GM18909 (cell line): ENCODE measurements at regions not wholly inside any gene's neighbourhood (a gene's known extent, or its start where the extent isn't known, plus 50 kb on each side); places are given as distances from the start of the nearest gene placed in this dataset.

Experiments
- ATAC-seq: cut with Tn5 transposase; IDR thresholded peaks from one replicate; pipeline ENCODE4 v1.9.1; 2021; ENCODE audit warnings: mild to moderate bottlenecking; ENCODE audit not compliant: unreplicated experiment, poor library complexity

GRCh38 chr11:112457532-112457931, 196.9 kb upstream of the PLET1 start:
- no peak for ATAC-seq

- no peak for ATAC-seq
Observed at GRCh38 chr11:112459001-112459400, 198.3 kb upstream of the PLET1 start.

- ATAC-seq = no peak
Observed at GRCh38 chr11:112460141-112460540, 199.5 kb upstream of the PLET1 start.

DNA sequence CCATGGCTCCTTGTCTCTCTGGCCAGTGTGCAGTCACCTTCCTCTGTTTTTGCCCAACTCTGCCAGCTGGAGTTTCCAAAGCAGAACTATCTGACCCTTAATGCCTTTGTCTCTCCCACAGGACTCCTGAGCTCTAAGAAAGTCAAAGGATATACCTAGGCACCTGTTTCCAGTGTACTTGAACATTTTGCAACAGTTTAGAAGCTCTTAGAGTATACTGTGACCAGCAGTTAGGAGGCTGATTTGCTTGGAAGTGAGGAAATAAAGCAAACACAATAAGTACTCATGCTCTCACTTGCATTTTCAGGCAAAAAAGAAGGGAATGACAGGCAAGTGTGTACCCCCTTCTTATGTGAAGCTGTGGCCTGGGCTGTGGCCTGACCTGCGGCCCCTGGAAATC, 204.3 kb upstream of the PLET1 start:
- no peak for ATAC-seq

DNA sequence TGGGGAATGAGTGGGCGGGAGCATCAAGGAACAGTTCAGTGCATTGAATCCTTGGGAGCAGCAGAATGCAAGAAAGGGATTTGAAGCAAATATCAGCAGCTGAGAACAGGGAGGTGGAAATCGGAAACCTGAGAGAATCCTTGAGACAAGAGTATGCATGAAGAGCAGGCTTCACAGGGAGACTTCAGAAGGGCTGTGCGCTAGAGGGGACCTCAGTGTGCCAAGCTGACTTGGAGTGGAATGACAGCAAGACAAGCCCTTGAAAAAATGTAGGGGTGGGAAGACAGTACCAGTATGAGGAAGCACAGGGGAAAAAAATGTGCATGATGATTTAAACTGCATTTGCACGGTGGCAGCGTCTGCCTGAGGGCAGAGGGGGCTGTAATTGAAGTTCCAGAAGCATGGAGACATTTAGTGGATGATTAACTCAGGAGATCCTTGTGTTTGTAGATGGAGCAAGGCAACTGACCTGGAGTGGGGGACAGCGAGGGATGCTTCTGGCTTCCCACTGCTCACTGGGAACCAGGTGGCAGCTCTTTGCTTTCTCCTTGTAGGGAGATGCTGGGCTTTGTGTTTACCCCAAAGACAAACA, 204.9 kb upstream of the PLET1 start:
- ATAC-seq = no peak

DNA sequence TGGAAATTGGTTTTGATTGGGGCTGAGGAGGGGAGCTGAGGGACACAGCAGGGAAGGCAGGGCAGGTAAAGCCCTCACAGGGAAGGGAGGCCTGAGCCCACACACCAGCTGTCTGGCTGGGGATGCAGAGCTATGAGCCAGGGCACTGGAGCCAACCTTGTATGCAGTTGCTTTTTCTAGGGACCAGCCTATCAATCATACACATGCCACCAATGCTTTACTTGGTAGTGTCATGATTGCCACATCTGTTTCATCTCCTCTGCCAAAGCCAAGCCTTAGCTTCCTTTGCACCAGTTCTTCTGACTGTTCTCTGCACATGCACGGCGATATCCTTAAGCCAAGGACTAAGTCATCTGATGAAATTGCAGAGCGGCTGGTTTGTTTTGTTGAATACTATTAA, 207.1 kb upstream of the PLET1 start:
- ATAC-seq = no peak

DNA sequence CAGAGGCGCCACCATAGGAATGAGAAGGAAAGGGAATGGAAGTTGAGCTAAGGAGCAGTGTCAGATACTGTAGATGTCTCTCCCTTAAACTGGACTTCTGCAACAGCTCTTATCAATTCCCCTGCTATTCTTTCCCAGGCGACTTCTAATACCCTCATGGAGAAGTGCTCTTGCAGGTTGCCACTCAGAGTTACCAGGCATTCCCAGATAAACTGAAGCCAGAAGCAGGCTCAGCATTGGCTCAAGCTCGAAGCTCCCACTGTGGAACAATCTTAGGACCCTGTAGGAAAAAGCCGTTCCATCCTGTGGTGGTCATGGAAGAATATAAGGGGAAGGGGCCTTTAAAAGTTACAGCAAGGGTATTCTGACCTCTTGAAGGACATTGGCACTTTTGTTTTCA, 208.7 kb upstream of the PLET1 start:
- ATAC-seq = no peak

GRCh38 chr11:112470355-112470754, 209.7 kb upstream of the PLET1 start:
- ATAC-seq = no peak

DNA sequence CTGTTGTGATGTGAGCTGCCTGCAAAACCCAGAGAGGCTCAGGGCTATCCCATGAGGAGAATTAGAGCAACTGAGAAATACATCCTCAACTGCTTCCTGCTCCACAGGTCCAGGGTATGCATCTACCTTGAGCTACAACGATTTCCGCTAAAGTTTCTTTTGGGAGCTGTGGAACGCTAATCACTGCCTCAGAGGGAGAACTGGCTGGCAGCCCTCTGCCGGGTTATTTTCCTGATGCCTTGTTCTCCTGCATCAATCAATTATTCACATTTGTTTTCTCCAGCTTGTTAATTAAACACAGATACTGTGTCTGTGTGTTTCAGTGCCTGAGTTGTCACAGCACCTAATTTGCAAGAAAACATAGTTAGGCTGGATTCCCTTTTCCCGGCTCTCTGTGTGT, 211.1 kb upstream of the PLET1 start:
- no peak for ATAC-seq

- ATAC-seq = no peak
Observed at GRCh38 chr11:112477152-112477551, 216.5 kb upstream of the PLET1 start.

DNA sequence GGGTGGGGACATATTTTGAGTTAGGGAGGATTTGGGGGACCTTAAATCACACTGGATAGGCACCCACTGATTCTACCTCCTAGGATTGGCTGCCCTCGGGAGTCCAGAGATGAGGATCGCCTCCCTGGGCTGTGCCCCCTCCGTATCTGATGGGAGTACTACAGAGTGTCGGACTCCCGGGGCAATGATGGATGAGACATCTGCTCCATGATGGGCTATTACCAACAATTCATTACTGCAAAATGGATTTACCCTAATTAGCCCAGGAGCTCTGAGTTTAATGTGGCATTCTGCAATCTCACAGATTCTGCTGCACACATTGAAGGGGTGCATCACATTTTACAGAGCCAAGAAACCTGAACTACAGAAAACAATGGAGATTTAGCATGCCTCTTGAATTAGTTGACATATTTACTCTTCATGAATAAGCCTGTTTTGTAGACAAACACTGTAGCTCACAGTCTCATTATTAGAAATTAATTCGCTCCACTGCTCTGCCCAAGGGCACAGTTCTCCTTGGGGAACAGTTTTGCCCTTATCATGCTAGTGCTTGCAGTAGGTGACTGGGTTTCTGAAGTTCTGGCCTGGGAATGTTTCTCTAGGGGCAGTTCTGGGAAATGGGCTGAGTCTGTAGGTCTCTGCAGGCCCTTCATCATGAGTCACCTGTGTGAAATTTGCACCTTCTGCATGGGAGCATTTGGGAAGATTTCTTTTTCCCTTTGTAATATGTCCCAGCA, 217.1 kb upstream of the PLET1 start:
- ATAC-seq = no peak

DNA sequence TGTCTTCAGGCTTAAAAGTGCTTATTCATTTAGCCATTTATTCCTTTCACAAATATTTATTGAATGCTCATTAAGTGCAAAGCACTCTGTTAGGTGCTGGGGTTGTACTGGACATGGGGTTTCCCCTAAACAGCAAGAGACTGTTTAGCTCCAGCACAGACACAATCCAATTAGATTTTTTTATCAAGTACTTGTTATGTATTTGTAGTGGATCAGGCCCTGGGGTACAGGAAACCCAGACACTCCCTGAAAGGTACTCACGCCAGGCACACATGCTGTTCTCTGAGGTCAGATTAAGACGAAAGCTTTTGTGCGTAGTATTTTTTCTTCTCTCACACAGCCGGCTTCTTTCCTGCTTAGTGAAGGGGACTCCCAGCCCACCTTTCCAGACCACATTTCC, 218.1 kb upstream of the PLET1 start:
- ATAC-seq = no peak

DNA sequence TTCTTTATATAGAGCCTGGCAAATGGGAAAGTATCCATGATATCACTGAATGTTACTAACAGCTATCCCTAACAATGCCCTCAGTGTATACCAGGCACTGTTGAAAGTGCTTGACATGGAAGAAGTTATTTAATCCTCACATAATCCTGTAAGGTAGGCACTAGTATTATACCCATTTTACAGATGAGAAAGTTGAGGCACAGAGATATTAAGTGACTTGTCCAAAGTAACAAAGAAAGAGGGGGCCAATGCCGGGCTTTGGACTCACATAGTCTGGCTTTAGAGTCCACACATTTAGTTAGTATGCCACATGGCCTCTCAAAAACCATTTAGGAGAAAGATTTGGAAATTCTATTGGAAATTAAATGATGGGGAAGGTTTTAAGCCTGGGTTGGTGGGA, 220.8 kb upstream of the PLET1 start:
- ATAC-seq = no peak

DNA sequence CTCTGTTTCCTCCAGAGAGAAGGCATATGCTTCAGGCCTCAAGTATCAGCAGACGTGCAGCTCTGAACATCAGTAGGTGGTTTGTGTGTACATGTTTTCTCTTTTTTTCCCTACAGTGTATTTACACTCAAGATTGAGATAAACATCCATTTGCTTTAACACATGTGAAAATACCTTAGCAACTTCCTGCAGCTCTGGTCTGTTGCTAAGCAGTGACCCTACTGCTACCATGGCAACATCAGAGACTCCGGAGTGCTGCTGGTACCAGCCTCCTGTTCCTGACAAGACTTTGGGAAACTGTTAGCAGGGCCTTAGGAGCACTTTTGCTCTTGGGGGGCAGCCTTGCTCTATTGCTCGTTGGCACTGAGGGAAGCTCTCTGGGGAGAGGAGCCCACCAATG, 221.2 kb upstream of the PLET1 start:
- no peak for ATAC-seq

- no peak for ATAC-seq
Observed at GRCh38 chr11:112485280-112485679, 224.6 kb upstream of the PLET1 start.

GRCh38 chr11:112497826-112498225, 237.2 kb upstream of the PLET1 start:
- no peak for ATAC-seq

DNA sequence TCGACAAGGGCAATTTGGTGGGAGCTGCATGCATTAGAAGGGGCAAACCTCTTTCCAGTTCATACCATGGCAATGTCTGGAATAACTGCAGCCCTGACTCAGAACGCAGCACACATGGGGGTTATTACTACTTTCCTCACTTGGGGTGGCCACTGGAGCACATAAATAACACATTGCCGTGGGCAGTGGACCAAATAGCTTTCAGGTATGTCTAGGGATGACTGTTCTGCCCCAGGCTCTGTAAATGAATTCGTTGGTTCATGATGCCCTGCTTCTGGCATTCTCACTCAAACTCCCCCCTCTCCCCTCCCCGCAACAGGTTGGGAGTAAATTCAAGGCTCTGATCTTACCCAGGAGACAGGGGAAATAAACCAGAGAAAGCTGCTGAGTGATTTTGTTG, 238.0 kb upstream of the PLET1 start:
- ATAC-seq = no peak

DNA sequence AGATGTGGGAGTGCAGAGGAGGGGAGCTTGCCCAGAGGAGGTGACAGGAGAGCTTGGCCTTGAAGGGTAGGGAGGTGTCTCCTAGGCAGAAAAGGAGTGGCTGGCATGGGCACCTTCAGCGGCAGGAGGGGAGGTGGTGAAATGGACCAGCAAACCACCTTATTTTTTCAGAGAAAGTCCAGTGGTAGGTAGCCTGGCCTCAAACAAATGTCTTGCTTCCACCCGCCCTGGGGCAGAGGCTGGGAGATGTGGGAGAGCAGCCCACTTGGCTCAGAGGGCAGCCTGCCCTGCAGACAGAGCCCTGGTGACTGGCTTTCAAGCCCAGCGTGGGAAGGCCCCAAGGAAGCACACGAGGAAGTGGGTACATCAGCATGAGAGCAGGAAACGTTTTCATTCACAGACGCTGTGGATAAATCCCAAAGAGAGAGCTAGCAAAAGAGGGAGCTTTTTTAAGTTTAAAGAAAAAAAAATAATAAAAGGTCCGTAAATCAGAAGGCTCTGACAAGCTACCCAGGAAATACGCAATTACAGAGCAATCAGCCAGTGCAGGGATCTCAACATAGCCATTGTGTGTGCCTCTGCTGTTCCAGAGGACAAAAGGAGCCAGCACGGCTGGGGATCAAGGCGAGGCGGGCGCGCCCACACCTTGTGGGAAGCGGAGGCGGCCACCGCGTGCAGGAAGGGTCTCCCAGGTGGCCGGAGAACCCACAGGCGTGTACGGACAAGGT, 238.7 kb upstream of the PLET1 start:
- ATAC-seq = no peak

DNA sequence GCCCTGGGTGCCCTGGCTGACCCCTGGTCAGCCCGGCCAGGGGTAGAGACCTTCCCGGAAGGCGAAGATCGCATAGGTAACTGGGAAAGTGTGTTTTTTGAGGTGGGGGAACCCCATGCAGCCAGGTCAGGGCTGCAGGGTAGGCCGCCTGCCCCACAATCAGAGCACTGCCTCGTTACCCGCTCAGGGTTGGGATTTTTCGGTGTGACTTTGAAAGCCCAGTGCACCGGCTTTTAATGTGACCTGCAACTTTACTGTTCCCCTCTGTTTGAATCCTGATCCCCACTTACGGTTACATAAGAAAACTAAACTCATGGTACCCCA, 239.2 kb upstream of the PLET1 start:
- no peak for ATAC-seq

- no peak for ATAC-seq
Observed at GRCh38 chr11:112503410-112503809, 242.8 kb upstream of the PLET1 start.

- ATAC-seq = no peak
Observed at GRCh38 chr11:112504056-112504455, 243.4 kb upstream of the PLET1 start.

GRCh38 chr11:112506852-112507251, 246.2 kb upstream of the PLET1 start:
- no peak for ATAC-seq
